NB4 (cell line): ENCODE measurements at regions not wholly inside any gene's neighbourhood (a gene's known extent, or its start where the extent isn't known, plus 50 kb on each side); places are given as distances from the start of the nearest gene placed in this dataset.
A peak's percentile ranks its signal among the peaks of the same experiment; 100 is the strongest.

ENCODE experiments used
- DNase-seq: peaks from one replicate; pipeline ENCODE4 v3.0.0; 2010; ENCODE audit warnings: low read depth
- H3K4me3 ChIP-seq: one replicate; pipeline ENCODE4 v1.5.1; 2011; ENCODE audit warnings: mild to moderate bottlenecking, low read depth, low read length, moderate library complexity
- CTCF ChIP-seq: IDR thresholded peaks from one replicate; pipeline ENCODE4 v1.5.1; 2012; ENCODE audit warnings: low read depth, low read length
- MAX ChIP-seq: IDR thresholded peaks from 2 replicates; pipeline ENCODE4 v1.6.1; 2011; ENCODE audit warnings: low read depth, low read length
- MYC ChIP-seq: IDR thresholded peaks from 2 replicates; pipeline ENCODE4 v1.6.1; 2011; ENCODE audit warnings: low read depth, low read length
- POLR2A ChIP-seq: IDR thresholded peaks from 2 replicates; pipeline ENCODE4 v1.6.1; 2011; ENCODE audit warnings: mild to moderate bottlenecking; ENCODE audit not compliant: insufficient read length; ENCODE audit errors: extremely low read depth

GRCh38 chr13:73988461-73988860 is 145.7 kb downstream of the KLF12 start:
- no peak for TF ChIP-seq CTCF
- no peak for TF ChIP-seq POLR2A
- TF ChIP-seq MYC, result no peak
- no peak for TF ChIP-seq MAX
- no peak for DNase-seq

GRCh38 chr13:73987618-73988017 is 146.6 kb downstream of the KLF12 start:
- no peak for TF ChIP-seq MAX
- no peak for TF ChIP-seq MYC
- TF ChIP-seq POLR2A, result no peak
- no peak for TF ChIP-seq CTCF
- no peak overlapping the region for H3K4me3 ChIP-seq
- DNase-seq, result peak; percentile 25

More at GRCh38 chr13:73988461-73988860, 145.7 kb downstream of the KLF12 start:
- no peak overlapping the region for H3K4me3 ChIP-seq

GRCh38 chr13:73985783-73986182 is 148.4 kb downstream of the KLF12 start:
- no peak overlapping the region for H3K4me3 ChIP-seq
- no peak for DNase-seq
- no peak for TF ChIP-seq POLR2A
- no peak for TF ChIP-seq CTCF
- no peak for TF ChIP-seq MYC
- no peak for TF ChIP-seq MAX

GRCh38 chr13:73984949-73985691 is 149.1 kb downstream of the KLF12 start:
- TF ChIP-seq CTCF (no peak), MYC (no peak), MAX (no peak), POLR2A (no peak)
- H3K4me3 ChIP-seq, result no peak overlapping the region

GRCh38 chr13:73984201-73984600 is 150.0 kb downstream of the KLF12 start:
- H3K4me3 ChIP-seq, result no peak overlapping the region
- no peak for TF ChIP-seq MAX
- no peak for TF ChIP-seq MYC
- TF ChIP-seq CTCF, result no peak
- TF ChIP-seq POLR2A, result no peak
- DNase-seq, result no peak

More at GRCh38 chr13:73984949-73985691, 149.1 kb downstream of the KLF12 start:
- no peak for DNase-seq

GRCh38 chr13:73983109-73983508 is 151.1 kb downstream of the KLF12 start:
- DNase-seq, result no peak
- no peak overlapping the region for H3K4me3 ChIP-seq
- no peak for TF ChIP-seq MYC
- TF ChIP-seq MAX, result no peak
- no peak for TF ChIP-seq POLR2A
- no peak for TF ChIP-seq CTCF
